Non-pigmented ciliary epithelial cell (primary cell): ENCODE measurements at regions not wholly inside any gene's neighbourhood (a gene's known extent, or its start where the extent isn't known, plus 50 kb on each side); places are given as distances from the start of the nearest gene placed in this dataset.

Experiments
- DNase-seq: peaks from one replicate; pipeline ENCODE4 v3.0.0-alpha.2; 2010; ENCODE audit warnings: low read depth

DNA sequence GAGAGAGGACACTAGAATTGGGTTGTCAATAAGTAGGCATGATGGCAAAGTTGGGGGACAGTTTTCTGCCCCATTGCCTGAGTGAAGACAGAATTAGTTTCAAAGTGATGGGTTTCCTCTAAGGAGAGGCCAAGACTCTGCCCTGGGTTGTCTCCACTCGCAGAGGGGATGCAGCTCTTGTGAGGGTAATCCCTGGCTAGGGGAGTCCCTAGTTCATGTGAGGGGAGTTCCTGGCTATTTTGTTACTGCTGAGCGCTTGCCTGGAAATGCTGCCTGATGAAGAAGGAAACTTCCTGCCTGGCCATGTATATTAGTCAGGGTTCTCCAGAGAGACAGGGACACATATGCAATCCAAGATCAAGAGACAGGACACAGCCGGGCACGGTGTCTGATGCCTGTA is 501.5 kb downstream of the BCL11A start:
- DNase-seq: no peak

DNA sequence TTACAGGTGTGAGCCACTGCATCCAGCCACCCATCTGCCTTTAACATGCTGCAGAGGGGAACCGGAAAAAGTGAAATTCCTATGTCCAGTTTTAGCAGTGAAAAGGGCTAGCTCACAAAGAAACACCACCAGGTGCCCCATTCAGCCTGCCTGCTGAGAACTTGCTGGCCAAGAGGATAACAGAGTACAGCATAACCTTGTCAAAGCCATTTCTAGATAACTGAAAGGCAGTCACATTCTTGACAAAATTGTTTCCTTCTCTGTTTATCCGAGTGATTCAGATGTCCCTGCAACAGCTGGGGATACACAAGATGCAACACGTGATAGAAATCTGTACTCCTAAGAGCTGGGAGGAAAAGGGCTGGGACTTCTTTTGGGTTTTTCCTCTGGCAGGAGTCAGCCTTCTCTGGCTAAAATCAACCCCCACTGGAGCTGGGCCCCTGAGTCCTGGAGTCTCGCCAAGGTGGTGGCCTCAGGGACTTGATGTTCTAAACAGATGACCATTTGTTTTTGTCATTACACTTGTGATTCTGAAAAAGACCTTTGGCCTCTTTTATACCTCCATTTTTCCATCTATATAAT is 505.4 kb downstream of the BCL11A start:
- no peak for DNase-seq

DNA sequence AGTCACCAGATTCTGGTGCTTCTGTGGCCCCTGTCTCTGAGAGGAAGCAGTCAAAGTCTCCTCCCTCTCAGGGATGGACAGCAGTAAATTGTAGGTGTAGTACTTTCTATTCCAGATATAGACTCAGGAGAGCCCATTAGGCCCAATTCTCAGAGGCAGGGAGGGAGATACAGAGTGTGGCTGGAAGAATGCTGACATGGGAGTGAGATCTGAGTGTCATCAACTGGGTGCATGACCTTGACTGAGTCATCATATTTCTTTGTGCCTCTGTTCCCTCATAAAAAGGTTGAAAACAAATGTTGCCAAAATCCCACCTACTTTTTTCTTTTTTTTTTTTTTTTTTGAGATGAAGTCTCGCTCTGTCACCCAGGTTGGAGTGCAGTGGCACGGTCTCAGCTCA is 506.1 kb downstream of the BCL11A start:
- DNase-seq: no peak

DNA sequence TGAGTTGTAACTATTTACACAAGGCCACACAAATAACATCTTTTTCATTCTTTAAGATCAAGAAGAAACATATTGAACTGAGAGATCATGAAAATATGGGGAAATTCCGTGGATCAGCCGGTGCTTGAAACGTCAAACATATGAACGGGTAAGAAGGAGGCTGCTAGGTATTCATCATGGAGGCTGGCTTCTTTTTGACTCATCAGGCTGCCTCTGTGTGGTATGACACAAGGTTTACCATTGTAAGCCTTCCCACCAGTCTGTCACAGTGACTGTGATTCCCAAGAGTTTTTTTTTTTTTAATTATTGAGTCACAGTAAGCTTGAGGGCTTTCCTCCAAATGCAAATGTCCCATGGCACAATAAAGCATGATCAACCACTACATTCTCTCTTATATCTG is 506.9 kb downstream of the BCL11A start:
- no peak for DNase-seq

DNA sequence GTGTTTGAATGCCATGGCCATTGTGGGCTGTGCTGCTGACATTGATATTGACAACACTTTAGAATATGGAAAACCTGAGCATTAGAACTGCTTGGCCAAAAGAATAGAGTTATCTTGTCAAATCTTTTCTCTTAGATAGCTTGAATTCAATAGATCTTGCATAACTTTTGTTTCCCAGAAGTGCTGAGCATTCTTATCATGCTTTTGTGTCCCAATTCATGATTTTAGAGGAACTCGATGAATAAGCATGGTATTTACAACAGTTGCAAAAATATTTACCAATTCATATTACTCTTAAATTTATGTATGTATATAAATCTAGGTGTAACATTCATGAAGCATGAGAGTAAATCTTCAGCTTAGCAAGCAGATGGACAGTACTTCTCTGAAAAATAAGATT is 508.0 kb downstream of the BCL11A start:
- DNase-seq: no peak

DNA sequence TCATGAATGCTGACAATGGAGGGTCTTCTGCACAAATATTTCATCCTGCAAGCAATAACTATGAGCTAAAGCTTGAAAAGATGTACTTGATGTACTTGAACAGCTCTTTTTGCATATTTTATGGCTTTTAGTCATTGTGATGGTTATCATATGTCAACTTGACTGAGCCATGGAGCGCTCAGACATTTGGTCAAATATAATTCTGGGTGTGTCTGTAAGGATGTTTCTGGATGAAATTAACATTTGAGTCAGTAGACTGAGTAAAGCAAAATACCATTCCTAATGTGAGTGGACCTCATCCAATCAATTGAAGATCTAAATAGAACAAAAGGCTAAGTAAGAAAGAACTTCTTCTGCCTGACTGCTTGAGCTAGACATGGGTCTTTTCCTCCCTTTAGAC is 509.0 kb downstream of the BCL11A start:
- no peak for DNase-seq

DNA sequence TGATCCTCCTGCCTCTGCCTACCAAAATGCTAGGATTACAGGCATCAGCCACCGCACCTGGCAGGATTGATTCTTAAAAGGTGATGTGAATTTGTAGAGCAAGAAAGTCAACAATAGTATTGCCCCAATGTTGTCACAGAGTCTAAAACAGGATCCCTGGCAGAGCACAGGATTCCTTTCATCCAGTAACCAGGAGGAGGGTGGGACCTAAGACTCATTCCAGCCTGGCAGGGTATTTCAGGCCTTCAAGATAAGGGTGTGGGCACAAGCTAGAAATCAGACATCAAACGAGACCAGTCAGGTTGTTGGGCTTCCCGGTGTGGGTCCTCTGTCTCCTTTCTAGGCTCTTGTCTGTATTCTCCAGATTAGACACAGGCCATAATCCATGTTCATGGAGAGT is 511.4 kb downstream of the BCL11A start:
- no peak for DNase-seq

DNA sequence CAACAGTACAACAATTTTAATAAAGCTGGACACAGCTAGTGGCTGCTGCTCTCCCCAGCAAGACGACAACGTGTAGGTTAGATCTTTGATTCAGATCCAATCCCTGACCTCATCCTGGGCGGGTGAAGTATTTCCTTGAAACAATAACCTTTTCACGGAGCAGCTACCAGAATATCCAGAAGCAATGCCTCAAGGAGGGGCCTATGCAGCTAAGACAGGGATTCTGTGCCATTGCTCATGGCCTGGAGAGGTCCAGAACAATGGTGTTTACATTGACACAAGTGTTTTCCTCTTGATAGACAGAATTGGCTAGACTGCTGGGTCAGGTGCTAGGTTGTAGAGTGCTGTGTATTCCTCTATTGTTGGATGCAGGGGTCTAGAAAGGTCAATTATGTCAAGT is 520.1 kb downstream of the BCL11A start:
- no peak for DNase-seq

DNA sequence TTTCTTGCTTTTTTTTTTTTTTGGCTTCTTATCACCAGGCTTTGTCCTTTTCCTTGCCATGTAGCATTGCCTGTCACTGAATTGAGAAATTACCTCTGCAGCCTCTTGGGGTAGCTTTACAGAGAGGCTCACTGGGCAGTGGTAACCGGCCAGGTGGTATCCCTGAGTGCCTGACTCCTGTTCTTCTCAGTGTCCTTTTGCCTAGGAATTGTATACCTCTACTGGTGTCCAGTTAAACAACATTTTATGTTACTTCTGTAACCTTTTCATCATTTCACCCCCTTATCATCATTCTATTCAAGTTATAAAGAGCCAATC is 523.9 kb downstream of the BCL11A start:
- no peak for DNase-seq

DNA sequence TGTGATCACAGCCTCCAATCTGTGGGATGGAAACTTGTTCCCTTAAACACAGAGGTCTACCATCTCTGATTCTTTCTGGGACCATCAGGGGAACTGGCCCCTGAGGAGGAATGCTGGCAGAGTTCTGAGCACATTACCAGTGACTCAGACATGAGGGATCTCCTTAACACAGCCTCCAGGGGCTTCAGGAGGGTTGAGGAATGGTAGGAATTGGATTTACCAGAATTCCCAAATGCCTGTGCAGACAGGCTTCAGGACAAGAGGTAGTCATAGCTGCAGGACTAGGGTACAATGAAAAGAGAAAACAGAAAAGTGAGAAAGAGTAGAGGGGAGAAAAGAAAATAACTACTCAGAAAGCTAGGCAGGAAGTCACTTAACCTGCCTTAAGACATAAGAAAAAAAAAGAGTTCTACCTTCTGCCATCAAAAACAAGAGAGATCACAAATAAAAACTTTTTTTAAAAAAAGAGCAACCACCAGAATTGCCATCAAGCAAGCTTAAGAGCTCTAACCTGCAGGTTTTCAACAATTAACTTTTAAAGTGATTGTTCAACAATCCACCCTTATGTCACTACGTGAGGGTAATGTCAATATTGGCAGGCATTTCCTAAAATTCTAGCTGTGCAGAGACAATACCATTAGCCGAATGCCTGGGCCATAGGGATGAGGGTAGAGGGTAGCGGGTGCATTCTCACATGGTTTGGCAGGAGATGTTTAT is 524.4 kb downstream of the BCL11A start:
- DNase-seq: no peak

DNA sequence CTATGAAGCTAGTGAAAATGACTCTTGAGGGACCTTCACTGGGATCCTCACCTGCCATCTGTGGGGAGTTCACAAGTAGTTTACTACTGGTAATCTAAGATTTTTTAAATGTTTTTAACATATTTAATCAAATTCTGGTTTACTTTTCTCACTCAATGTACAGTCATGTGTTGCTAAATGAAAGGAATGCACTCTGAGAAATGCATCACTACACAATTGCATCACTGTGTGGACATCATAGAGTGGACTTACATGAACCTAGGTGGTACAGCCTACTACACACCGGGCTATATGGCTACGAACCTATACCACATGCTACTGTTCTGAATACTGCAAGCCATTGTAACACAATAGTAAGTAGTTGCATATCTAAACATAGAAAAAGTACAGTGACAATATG is 528.0 kb downstream of the BCL11A start:
- no peak for DNase-seq

DNA sequence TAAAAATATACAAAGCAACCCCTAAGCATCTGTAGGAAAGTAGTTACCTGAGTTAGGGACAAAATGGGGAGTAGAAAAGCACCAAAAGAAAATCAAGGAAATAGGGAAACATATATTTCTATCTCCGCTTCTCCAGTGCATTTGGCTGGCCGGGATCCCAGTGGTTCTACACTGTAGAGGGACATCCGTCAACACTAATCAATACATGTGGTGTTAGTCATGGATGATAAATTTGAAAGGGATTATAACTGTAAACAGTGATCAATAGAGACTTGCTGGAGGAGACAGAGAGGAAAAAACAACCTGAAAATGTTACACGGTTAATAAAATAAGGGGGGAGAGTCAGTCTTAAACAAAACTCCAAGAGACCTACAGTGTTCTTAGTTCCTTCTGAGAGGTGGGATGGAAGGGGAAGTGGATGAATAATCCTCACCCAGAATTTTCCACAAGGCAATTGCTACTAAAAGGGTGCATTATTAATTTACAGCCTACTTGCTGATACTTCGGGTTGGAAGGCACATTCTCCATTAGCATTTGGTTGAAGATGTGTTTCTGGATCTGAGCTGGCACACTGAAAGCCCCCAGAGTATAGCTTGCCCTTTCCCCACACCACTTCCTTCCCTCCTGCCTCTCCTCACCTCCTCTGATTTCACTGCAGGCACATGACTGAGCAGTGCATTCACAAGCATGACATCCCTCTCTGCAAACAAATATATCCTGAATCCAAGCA is 530.0 kb downstream of the BCL11A start:
- no peak for DNase-seq

DNA sequence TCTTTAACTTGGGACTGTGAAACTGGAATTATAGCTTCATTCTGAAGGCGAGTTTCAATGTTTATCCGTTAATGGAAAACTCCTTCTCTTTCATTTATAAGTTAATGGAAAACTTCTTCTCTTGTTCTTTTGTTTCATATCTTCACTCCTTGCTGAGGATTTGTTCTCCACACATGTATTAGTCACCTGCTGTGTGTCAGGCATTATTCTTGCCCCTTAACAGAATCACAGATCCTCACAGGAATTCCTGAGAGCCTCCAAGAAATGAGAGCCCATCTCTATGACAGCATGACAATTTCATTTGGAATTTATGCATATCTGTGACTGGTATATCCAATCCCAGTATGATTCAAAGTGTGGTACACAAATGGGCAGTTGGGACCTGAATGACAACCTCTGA is 545.8 kb downstream of the BCL11A start:
- DNase-seq: no peak

DNA sequence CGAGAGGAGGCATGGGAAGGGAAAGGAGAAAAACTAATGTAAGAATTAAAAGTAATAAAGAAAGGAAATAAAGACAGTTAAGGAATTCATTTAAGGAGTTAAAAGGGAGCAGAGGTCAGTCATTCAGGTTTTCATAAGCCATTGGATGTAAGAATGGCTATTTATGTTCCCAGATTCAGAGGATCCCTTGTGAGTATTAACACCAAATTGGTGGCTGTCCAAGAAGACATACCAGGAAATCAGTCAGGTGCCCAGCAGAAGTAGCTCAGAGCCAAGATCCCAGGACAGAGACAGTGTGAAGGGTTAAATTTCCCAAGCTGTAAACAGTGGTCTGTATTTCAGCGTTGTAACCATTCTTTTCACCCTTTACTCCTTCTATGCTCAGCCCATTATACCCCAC is 550.4 kb downstream of the BCL11A start:
- no peak for DNase-seq

DNA sequence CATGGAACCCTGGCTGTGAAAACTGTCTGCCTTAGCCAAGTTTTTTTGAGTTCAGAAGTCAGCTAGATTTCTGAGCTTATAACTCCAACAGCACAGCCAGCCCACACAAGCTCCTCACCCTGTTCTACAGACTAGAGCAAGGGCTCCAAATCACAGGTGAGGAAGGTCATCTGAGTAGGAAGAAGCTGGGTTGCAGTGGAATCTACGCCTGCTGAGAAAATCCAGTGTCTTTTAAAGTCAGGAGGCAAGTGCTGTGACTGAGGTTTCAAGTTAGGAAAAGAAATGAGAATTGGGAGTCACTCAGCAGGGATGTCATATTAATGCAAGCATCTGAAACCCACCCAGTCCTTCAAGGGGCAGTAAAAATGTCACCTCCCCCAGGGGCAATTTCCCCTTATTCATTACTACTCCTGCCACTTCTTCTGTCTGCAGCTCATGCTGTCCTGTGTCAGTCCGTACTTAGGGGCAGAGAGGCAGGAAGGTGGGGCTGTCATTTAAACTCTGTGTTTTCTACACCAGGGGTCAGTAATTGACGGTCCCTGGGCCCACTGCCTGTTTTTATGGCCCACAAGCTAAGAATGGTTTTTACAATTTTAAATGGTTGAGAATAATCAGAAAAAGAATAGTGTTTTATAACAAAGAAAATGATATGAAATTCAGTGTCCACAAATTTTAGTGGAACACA is 551.1 kb downstream of the BCL11A start:
- no peak for DNase-seq

DNA sequence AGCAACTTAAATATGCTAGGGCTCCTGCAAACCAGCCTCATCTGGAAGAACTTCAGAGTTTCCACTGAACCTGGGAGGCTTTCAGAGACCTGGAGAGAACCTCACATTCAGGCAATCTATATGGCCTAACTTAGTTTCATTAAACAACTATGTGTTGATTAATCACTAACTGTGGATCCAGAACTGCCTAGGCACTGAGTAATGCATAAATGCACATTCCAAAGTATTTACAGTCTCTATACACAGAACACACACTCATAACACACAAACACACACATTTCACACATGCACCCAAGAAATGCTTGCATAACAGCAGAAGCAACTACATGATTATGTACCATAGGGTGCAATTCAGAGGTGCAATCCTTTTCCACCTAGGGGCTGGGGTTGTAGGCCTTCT is 552.8 kb downstream of the BCL11A start:
- no peak for DNase-seq

DNA sequence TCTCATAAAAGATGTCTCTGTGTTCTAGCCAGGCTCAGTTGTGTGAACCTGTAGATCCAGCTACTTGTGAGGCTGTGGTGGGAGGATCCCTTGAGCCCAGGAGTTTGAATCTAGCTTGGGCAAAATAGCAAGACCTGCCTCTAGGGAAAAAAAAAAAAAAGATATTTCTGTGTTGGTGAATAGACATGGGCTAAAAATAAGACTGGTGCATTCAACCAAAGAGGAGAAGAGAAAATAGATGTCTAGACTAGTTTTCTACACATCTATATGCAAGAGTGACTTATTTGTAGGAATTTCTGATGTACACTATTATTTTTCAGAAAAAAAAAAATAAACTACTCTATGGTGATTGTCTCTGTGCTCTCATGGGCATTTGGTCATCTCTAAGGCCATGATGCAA is 555.1 kb downstream of the BCL11A start:
- no peak for DNase-seq

DNA sequence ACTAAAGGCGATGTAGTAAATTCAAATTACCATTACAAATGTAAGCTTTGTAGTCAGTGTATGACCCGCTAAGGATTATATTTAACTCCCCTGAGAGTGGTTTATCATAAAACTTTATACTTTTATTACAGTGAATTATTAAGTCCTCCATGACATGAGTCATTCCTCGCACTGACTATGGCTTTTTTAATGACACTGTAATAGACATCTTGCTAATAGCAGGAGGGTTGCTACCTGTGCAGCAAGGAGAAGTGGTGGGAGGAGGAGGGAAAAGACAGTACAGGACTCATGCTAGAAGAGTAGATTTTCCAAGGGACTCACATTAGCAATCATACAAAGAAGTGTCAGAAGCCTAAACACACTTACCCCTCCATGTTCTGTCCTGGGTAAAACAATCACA is 556.1 kb downstream of the BCL11A start:
- no peak for DNase-seq

DNA sequence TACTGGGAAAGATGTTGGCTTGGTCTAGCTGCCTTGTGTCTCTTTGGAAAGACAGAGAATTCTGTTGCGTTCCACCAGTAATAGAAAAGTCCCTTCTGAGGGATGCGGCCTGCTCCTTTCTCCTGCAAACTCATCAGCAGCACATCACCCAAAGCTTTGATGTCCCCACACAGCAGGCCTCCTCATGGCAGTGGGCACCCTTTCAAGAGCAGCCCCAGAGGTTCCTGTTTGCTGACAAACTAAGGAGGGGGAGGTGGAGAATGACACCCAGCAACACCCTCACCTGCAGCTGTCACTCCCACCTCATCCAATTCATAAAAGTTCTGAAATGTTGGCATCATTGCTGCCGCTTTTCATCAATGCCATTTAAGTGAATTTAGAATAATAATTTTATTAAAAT is 556.6 kb downstream of the BCL11A start:
- no peak for DNase-seq

DNA sequence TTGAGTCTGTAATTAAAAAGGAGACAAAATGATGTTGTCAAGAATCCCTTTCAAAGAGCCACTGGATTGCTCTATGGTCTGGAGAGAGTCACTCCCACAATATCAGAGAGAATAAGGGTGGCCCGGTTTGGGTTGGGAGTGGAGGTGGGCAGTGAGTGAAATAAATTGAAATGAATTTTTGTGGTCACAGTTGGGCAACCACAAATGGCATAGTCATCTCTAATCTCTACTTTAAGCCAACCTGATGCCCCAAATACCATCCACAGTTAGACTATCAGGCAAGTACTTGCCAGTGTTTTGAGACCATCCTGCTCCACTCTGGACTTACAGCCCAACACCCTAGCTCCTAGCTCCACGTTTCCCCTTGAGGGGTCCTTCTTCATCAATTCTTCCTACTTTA is 559.7 kb downstream of the BCL11A start:
- no peak for DNase-seq

DNA sequence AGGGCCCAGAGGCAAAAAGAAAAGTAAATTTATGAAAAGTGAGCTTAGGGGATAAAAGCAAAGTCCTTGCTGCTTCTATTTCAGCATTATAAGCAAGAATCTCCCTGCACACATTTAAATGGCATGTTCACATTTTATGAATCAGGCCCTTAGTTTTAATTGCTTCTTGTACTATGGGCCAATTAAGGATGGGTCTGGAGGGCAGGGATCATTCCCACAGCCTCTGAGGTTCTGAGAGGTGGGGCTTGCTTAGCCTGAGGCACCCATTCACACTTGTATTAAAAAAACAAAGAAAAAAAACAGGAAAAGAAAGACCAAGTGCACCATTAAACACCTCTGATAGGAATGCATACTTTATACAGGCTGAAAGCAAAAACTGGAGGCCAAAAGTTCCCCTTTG is 565.1 kb downstream of the BCL11A start:
- DNase-seq: no peak

DNA sequence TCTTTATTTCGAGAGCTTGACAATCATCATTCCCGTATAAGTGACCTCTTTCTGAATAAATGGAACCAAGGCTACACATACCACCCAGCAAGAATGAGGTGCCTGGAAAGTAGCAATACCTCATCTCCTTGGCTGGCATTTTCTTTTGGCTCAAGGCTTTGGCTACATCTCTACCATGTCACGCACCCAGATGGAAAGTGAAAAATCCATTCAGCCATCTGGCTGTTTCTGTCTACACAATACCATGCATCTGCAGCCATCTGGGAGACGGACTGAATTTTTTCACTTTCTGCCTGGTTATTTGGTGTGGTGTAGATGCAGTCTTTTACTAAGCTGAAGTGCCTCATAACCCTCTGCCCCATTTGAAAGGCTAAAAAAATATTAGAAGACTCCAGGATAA is 566.9 kb downstream of the BCL11A start:
- DNase-seq: no peak

DNA sequence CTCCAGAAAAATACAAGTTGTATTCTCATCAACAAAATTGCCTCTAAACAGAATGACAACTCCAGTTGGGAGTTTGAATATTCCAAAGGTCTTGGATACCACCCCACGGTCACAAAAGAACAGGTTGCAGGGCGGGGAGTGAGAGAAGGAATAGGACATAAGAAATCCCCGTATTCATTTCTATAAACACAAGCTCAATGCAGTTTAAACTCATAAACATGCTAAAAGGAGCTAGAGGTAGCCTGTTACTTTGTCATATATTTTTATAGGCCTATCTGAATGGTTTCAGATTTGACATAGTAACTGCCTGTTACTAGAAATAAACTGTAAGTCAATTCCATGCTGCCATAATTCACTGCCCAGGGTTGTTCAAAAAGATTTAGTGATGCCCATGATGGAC is 567.5 kb downstream of the BCL11A start:
- DNase-seq: no peak
